HepG2 (cell line): ENCODE measurements at regions not wholly inside any gene's neighbourhood (a gene's known extent, or its start where the extent isn't known, plus 50 kb on each side); places are given as distances from the start of the nearest gene placed in this dataset.

Source experiments
- ATAC-seq: fragments of 200-7000 bp; cut with Tn5 transposase; 3 replicates; pipeline ENCODE4 v1.9.1; 2020; ENCODE audit warnings: mild to moderate bottlenecking, moderate library complexity
- BruUV-seq: library from RNA; stranded (reverse); fragments of 400-500 nt; replicated peaks from 2 replicates; lab custom pipeline; 2021; lab: Mats Ljungman, UMichigan
- CTCF ChIA-PET: fragments of 300-600 bp; formaldehyde crosslinking; extraction: SDS; loops from one replicate; lab custom pipeline; 2021; ENCODE audit warnings: low total read pairs, inconsistent platforms, low intra/inter-chr PET ratio; lab: Yijun Ruan, JAX
- POLR2A ChIA-PET: fragments of 350-600 bp; sonication (Branson Sonifier 250); formaldehyde crosslinking; loops from one replicate; lab custom pipeline; 2020; ENCODE audit warnings: antibody characterized with exemption, inconsistent platforms; lab: Yijun Ruan, JAX
- DNase-seq: peaks from one replicate; pipeline ENCODE4 v3.0.0-alpha.2; 2015; ENCODE audit warnings: low spot score
- FAIRE-seq: peaks from 3 replicates; lab custom pipeline; 2011; peaks lifted over from hg19 to GRCh38; lab: Jason Lieb, UNC
- H2AFZ ChIP-seq: one replicate; pipeline ENCODE4 v1.6.1; 2011; ENCODE audit warnings: low read length, inconsistent platforms
- H3K27ac ChIP-seq: fragments of 300-600 bp; 3 replicates; pipeline ENCODE4 v1.8.0; 2011; ENCODE audit warnings: mixed run types, mild to moderate bottlenecking, mixed read lengths, low read length, inconsistent platforms; ENCODE audit not compliant: insufficient read depth; ENCODE audit errors: extremely low read length
- H3K27me3 ChIP-seq, 2 experiments: fragments of 200-600 bp in 1 of 2; 2 replicates in 1 of 2; 3 replicates in 1 of 2; pipeline versions ENCODE4 v1.6.0 to v1.8.0; 2011; ENCODE audit warnings: low read length in 2 of 2, mild to moderate bottlenecking in 2 of 2, moderate library complexity in 2 of 2, inconsistent platforms in 1 of 2; ENCODE audit not compliant: insufficient read depth in 2 of 2, control insufficient read depth in 1 of 2
- H3K36me3 ChIP-seq, 2 experiments: fragments of 200-600 bp in 1 of 2; replicated peaks in 1 of 2; 2 replicates in 1 of 2; 3 replicates in 1 of 2; pipeline versions ENCODE4 v1.5.1 to v1.8.0; 2011; ENCODE audit warnings: low read length in 2 of 2, inconsistent platforms in 1 of 2; ENCODE audit not compliant: insufficient read depth in 2 of 2, control insufficient read depth in 1 of 2
- H3K4me1 ChIP-seq: 2 replicates; pipeline ENCODE4 v1.5.1; 2012; ENCODE audit warnings: low read length, inconsistent platforms; ENCODE audit not compliant: insufficient read depth
- H3K4me2 ChIP-seq: 2 replicates; pipeline ENCODE4 v1.6.0; 2011; ENCODE audit warnings: low read depth, low read length, inconsistent platforms
- H3K4me3 ChIP-seq, 3 experiments: fragments of 200-600 bp in 1 of 3; sonication (generic), shearing (Covaris generic) in 1 of 3; replicated peaks in 1 of 3; 2 replicates each; pipeline ENCODE4 v1.5.1; 2011 to 2016; ENCODE audit warnings: low read length in 3 of 3, inconsistent platforms in 2 of 3, low read depth in 2 of 3, mild to moderate bottlenecking in 2 of 3, control low read depth in 1 of 3, mixed read lengths in 1 of 3; ENCODE audit not compliant: insufficient read depth in 1 of 3
- H3K79me2 ChIP-seq: one replicate; pipeline ENCODE4 v1.6.1; 2011; ENCODE audit warnings: low read length, inconsistent platforms; ENCODE audit not compliant: insufficient read depth
- H3K9ac ChIP-seq: 2 replicates; pipeline ENCODE4 v1.6.0; 2011; ENCODE audit warnings: mild to moderate bottlenecking, low read depth, low read length, inconsistent platforms; ENCODE audit not compliant: insufficient read depth
- H3K9me3 ChIP-seq: 2 replicates; pipeline ENCODE4 v1.5.1; 2012; ENCODE audit warnings: mild to moderate bottlenecking, low read length
- H4K20me1 ChIP-seq: 2 replicates; pipeline ENCODE4 v1.6.0; 2011; ENCODE audit warnings: inconsistent platforms, mild to moderate bottlenecking, low read length, moderate library complexity; ENCODE audit not compliant: insufficient read depth
- ATF1 ChIP-seq: IDR thresholded peaks from 2 replicates; pipeline ENCODE4 v1.6.1; 2016; ENCODE audit warnings: mild to moderate bottlenecking, control low read depth
- CEBPB ChIP-seq: IDR thresholded peaks from 2 replicates; pipeline ENCODE4 v1.6.1; 2011; ENCODE audit warnings: low read depth, low read length, improper control_type of control experiment, borderline replicate concordance
- SIN3A ChIP-seq: IDR thresholded peaks from 2 replicates; pipeline ENCODE4 v1.6.1; 2011; ENCODE audit warnings: low read depth, mild to moderate bottlenecking, control low read depth, low read length, borderline replicate concordance
- SKI ChIP-seq: fragments of 450-650 bp; IDR thresholded peaks from one replicate; pipeline ENCODE4 v1.6.1; 2018; ENCODE audit warnings: mild to moderate bottlenecking; ENCODE audit not compliant: partially characterized antibody
- SRSF9 ChIP-seq: fragments of 200-400 bp; formaldehyde crosslinking; IDR thresholded peaks from 2 replicates; pipeline ENCODE4 v1.6.1; 2018; ENCODE audit warnings: borderline replicate concordance, mild to moderate bottlenecking, low read depth, low read length; ENCODE audit not compliant: insufficient read depth, poor library complexity, severe bottlenecking
- STAG1 ChIP-seq: sonication (generic); formaldehyde crosslinking; IDR thresholded peaks from 2 replicates; pipeline ENCODE4 v1.4.0; 2020; ENCODE audit warnings: missing genetic modification reagents
- ZFP82 ChIP-seq: sonication (generic); formaldehyde crosslinking; IDR thresholded peaks from 2 replicates; pipeline ENCODE4 v1.5.1; 2020; ENCODE audit warnings: mild to moderate bottlenecking, missing genetic modification reagents, borderline replicate concordance
- ZNF598 ChIP-seq: sonication (generic); formaldehyde crosslinking; IDR thresholded peaks from 2 replicates; pipeline ENCODE4 v1.5.1; 2020; ENCODE audit warnings: mild to moderate bottlenecking, missing genetic modification reagents, borderline replicate concordance
- WGBS: methylation state at CpG from one replicate; pipeline ENCODE4 v1.1.6; 2017; ENCODE audit warnings: low lambda C conversion rate; 5-methylcytosine and 5-hydroxymethylcytosine counted together
- in situ Hi-C: cut with HindIII; loops from 2 replicates; pipeline ENCODE4 v1.10.0; 2017; ENCODE audit warnings: low pct_unique_long_range_greater_than_20kb; ENCODE audit not compliant: extremely low pct_ligation_motif_present
- intact Hi-C: fragments of 100-400 bp; cut with micrococcal nuclease; formaldehyde crosslinking; loops from one replicate; pipeline ENCODE4 v1.10.0; 2022; ENCODE audit not compliant: unreplicated experiment
- TF ChIP-seq, protein P1 (sequence below): sonication (generic); formaldehyde crosslinking; IDR thresholded peaks from 2 replicates; pipeline ENCODE4 v1.8.1; 2023; ENCODE audit warnings: mild to moderate bottlenecking, inconsistent platforms, moderate library complexity, missing genetic modification reagents, borderline replicate concordance
- TF ChIP-seq, protein P2 (sequence below): IDR thresholded peaks from 2 replicates; pipeline ENCODE4 v1.6.1; 2016; ENCODE audit warnings: low read depth
- TF ChIP-seq, protein P3 (sequence below), 2 experiments: IDR thresholded peaks; 2 replicates each; pipeline ENCODE4 v1.6.1; 2011 to 2012; ENCODE audit warnings: low read length in 2 of 2, borderline replicate concordance in 1 of 2, low read depth in 1 of 2, mild to moderate bottlenecking in 1 of 2, moderate library complexity in 1 of 2
- TF ChIP-seq, protein P4 (sequence below): sonication (generic); formaldehyde crosslinking; conservative IDR thresholded peaks from 2 replicates; pipeline ENCODE4 v1.4.0; 2020; ENCODE audit warnings: missing genetic modification reagents
- TF ChIP-seq, protein P5 (sequence below): sonication (generic); formaldehyde crosslinking; IDR thresholded peaks from 2 replicates; pipeline ENCODE4 v1.5.0; 2020; ENCODE audit warnings: mild to moderate bottlenecking, missing genetic modification reagents, moderate library complexity

DNA sequence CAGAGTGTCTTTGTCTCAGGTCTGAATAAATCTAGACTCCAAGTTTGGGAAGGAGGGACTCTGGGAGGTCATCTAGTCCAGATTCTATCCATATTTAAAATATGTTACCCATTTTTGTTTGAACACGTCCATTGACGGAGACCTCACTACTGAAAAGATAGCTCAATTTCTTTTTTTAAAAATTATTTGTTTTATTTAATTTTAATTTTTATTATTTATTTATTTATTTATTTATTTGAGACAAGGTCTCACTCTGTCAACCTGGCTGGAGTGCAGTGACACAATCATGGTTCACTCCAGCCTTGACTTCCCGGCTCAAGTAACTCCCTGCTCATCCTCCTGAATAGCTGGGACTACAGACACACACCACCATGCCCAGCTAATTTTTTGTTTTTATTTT lies 89.5 kb upstream of the SNX19 start (continued):
- TF ChIP-seq, protein P1, sequence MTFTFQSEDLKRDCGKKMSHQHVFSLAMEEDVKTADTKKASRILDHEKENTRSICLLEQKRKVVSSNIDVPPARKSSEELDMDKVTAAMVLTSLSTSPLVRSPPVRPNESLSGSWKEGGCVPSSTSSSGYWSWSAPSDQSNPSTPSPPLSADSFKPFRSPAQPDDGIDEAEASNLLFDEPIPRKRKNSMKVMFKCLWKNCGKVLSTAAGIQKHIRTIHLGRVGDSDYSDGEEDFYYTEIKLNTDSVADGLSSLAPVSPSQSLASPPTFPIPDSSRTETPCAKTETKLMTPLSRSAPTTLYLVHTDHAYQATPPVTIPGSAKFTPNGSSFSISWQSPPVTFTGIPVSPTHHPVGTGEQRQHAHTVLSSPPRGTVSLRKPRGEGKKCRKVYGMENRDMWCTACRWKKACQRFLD (CRISPR knock-in tag) = no peak
- TF ChIP-seq, protein P2, sequence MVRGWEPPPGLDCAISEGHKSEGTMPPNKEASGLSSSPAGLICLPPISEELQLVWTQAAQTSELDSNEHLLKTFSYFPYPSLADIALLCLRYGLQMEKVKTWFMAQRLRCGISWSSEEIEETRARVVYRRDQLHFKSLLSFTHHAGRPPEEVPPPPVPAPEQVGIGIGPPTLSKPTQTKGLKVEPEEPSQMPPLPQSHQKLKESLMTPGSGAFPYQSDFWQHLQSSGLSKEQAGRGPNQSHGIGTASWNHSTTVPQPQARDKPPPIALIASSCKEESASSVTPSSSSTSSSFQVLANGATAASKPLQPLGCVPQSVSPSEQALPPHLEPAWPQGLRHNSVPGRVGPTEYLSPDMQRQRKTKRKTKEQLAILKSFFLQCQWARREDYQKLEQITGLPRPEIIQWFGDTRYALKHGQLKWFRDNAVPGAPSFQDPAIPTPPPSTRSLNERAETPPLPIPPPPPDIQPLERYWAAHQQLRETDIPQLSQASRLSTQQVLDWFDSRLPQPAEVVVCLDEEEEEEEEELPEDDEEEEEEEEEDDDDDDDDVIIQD = no peak

DNA sequence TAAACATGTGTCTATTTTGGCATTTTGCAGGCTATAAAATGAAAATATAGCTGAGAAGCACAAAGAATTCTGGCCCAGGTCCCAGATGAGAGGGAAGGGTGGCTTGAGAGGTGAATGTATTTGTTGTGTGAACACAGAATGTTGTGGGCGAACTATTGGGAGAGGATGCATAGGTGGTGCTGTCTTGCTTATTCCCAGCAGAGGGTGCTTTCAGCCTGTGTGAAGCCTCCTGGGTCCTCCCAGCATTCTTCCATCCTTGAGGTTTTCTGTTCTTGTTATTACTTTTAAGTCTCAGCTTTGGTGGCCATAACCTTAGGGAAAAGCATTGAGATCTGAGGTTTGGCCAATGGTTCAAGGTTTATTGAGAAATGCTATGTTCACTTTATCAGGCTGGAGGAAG lies 108.7 kb upstream of the SNX19 start:
- intact Hi-C loops = no loop called here
- no peak for FAIRE-seq
- peak; percentile 76 for ATAC-seq
- no peaks in the 10 kb centered on the region for H4K20me1 ChIP-seq
- WGBS = 20% methylated on average over 1 of the region's 1 CpG
- POLR2A ChIA-PET = no interaction called here
- no peaks in the 10 kb centered on the region for H3K9me3 ChIP-seq
- H3K4me3 ChIP-seq = no peak overlapping the region
- no peaks in the 10 kb centered on the region for H3K79me2 ChIP-seq
- H3K4me1 ChIP-seq = no peaks in the 10 kb centered on the region
- H3K9ac ChIP-seq = no peak overlapping the region
- no peaks in the 10 kb centered on the region for H3K36me3 ChIP-seq
- no peaks in the 10 kb centered on the region for H3K27me3 ChIP-seq
- no TSS peak for BruUV-seq
- H3K4me2 ChIP-seq = no peak overlapping the region
- CTCF ChIA-PET = no interaction called here
- peak; percentile 5 for DNase-seq
- H2AFZ ChIP-seq = no peak overlapping the region
- H3K27ac ChIP-seq = no peak overlapping the region
- in situ Hi-C loops = no loop called here
- TF ChIP-seq ZFP82 (CRISPR knock-in tag) = no peak
- TF ChIP-seq ZNF598 (CRISPR knock-in tag) = no peak
- no peak for TF ChIP-seq SIN3A
- TF ChIP-seq, protein P3, sequence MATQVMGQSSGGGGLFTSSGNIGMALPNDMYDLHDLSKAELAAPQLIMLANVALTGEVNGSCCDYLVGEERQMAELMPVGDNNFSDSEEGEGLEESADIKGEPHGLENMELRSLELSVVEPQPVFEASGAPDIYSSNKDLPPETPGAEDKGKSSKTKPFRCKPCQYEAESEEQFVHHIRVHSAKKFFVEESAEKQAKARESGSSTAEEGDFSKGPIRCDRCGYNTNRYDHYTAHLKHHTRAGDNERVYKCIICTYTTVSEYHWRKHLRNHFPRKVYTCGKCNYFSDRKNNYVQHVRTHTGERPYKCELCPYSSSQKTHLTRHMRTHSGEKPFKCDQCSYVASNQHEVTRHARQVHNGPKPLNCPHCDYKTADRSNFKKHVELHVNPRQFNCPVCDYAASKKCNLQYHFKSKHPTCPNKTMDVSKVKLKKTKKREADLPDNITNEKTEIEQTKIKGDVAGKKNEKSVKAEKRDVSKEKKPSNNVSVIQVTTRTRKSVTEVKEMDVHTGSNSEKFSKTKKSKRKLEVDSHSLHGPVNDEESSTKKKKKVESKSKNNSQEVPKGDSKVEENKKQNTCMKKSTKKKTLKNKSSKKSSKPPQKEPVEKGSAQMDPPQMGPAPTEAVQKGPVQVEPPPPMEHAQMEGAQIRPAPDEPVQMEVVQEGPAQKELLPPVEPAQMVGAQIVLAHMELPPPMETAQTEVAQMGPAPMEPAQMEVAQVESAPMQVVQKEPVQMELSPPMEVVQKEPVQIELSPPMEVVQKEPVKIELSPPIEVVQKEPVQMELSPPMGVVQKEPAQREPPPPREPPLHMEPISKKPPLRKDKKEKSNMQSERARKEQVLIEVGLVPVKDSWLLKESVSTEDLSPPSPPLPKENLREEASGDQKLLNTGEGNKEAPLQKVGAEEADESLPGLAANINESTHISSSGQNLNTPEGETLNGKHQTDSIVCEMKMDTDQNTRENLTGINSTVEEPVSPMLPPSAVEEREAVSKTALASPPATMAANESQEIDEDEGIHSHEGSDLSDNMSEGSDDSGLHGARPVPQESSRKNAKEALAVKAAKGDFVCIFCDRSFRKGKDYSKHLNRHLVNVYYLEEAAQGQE (IDR thresholded peaks at IDR 0.05; ENCODE audit: borderline replicate concordance in 1 of 2, low read depth in 1 of 2, low read length in 2 of 2) = no peak
- no peak for TF ChIP-seq CEBPB
- TF ChIP-seq, protein P4, sequence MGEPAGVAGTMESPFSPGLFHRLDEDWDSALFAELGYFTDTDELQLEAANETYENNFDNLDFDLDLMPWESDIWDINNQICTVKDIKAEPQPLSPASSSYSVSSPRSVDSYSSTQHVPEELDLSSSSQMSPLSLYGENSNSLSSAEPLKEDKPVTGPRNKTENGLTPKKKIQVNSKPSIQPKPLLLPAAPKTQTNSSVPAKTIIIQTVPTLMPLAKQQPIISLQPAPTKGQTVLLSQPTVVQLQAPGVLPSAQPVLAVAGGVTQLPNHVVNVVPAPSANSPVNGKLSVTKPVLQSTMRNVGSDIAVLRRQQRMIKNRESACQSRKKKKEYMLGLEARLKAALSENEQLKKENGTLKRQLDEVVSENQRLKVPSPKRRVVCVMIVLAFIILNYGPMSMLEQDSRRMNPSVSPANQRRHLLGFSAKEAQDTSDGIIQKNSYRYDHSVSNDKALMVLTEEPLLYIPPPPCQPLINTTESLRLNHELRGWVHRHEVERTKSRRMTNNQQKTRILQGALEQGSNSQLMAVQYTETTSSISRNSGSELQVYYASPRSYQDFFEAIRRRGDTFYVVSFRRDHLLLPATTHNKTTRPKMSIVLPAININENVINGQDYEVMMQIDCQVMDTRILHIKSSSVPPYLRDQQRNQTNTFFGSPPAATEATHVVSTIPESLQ = no peak
- TF ChIP-seq SKI = no peak
- TF ChIP-seq, protein P5, sequence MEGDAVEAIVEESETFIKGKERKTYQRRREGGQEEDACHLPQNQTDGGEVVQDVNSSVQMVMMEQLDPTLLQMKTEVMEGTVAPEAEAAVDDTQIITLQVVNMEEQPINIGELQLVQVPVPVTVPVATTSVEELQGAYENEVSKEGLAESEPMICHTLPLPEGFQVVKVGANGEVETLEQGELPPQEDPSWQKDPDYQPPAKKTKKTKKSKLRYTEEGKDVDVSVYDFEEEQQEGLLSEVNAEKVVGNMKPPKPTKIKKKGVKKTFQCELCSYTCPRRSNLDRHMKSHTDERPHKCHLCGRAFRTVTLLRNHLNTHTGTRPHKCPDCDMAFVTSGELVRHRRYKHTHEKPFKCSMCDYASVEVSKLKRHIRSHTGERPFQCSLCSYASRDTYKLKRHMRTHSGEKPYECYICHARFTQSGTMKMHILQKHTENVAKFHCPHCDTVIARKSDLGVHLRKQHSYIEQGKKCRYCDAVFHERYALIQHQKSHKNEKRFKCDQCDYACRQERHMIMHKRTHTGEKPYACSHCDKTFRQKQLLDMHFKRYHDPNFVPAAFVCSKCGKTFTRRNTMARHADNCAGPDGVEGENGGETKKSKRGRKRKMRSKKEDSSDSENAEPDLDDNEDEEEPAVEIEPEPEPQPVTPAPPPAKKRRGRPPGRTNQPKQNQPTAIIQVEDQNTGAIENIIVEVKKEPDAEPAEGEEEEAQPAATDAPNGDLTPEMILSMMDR (CRISPR knock-in tag) = peak; percentile 44
- peak; percentile 40 for TF ChIP-seq STAG1 (CRISPR knock-in tag)
- no peak for TF ChIP-seq SRSF9
- TF ChIP-seq ATF1 (CRISPR knock-in tag) = no peak
